ENCODE measurements at regions not wholly inside any gene's neighbourhood (a gene's known extent, or its start where the extent isn't known, plus 50 kb on each side); places are given as distances from the start of the nearest gene placed in this dataset.
"Not testable (repeated sequence)": the region's sequence is repeated elsewhere in the genome, so short reads cannot be mapped to it uniquely, and the experiment has no call there.

DNA sequence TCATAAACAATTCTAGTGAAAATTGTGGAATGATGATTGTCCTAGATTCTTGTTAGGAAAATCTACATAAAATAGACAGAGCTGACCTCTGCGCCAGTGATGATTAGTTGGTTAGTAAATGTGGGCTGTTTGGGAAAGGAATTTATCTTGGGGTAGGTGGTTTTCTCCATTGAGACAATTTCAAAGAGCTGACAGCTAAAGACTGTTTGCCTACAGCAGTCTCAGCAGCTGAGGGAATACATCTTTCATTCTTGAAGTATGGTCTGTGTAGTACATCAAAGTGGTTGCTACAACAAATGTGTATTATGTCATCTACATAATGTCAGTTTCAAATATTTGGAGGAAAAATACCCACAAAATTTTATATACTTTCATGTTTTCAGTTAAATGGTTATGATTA is 117.2 kb upstream of the TRPC4 start:
- FAIRE-seq = no peak
- no peak for DNase-seq (ENCODE audit: insufficient read length, low spot score)
- no peak for TF ChIP-seq TAF1 (IDR thresholded peaks at IDR 0.05; ENCODE audit: low read depth, low read length)
- no peak for TF ChIP-seq PAX5 (IDR thresholded peaks at IDR 0.05; ENCODE audit: insufficient read depth, low read length, severe bottlenecking)
- no peak for TF ChIP-seq POLR2A (IDR thresholded peaks at IDR 0.05; ENCODE audit: low read depth, low read length)
- no peak for TF ChIP-seq POU2F2 (IDR thresholded peaks at IDR 0.05; ENCODE audit: low read depth, low read length)
- no peak for TF ChIP-seq SPI1 (IDR thresholded peaks at IDR 0.05; ENCODE audit: low read depth, low read length)
- no peak for TF ChIP-seq POLR2AphosphoS5 (IDR thresholded peaks at IDR 0.05; ENCODE audit: low read depth, low read length)

DNA sequence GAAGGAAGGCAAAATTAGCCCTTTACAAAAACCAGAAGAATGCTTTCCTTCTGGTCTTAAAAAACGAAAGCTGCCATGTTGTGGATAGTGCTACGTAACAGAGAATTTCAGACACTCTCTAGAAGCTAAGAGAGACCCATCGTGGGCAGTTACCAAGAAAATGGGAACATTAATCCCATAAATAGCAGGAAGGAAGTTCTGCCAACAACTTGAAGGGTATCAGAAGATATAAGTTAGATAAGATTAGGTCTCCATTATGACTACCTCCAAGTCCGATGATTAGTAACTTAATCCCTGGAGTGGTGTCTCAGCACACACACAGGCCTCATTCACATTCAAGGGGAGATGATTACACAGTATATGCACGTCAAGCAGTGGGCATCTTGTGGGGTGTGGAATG is 115.7 kb upstream of the TRPC4 start:
- DNase-seq (ENCODE audit: insufficient read length, low spot score) (no peak), FAIRE-seq (no peak)
- no peak for TF ChIP-seq POU2F2 (IDR thresholded peaks at IDR 0.05; ENCODE audit: low read depth, low read length)
- no peak for TF ChIP-seq PAX5 (IDR thresholded peaks at IDR 0.05; ENCODE audit: insufficient read depth, low read length, severe bottlenecking)
- no peak for TF ChIP-seq TAF1 (IDR thresholded peaks at IDR 0.05; ENCODE audit: low read depth, low read length)
- TF ChIP-seq POLR2A (IDR thresholded peaks at IDR 0.05; ENCODE audit: low read depth, low read length) = no peak
- TF ChIP-seq POLR2AphosphoS5 (IDR thresholded peaks at IDR 0.05; ENCODE audit: low read depth, low read length) = no peak
- TF ChIP-seq SPI1 (IDR thresholded peaks at IDR 0.05; ENCODE audit: low read depth, low read length) = no peak

DNA sequence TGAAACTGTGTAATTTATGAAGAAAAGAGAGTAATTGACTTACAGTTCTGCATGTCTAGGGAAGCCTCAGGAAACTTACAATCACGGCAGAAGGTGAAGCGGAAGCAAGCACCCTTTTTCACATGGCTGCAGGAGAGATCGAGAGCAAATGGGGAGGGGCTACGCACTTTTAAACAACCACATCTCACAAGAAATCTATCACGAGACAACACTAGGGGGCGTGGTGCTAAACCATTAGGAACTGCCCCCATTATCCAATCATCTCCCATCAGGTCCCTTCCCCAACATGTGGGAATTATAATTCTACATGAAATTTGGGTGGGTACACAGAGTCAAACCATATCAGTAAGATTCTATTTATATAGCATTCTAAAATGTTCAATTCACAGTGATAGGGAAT is 114.8 kb upstream of the TRPC4 start:
- DNase-seq (ENCODE audit: insufficient read length, low spot score) (no peak), FAIRE-seq (no peak)
- TF ChIP-seq POU2F2 (IDR thresholded peaks at IDR 0.05; ENCODE audit: low read depth, low read length) = no peak
- TF ChIP-seq POLR2A (IDR thresholded peaks at IDR 0.05; ENCODE audit: low read depth, low read length) = no peak

DNA sequence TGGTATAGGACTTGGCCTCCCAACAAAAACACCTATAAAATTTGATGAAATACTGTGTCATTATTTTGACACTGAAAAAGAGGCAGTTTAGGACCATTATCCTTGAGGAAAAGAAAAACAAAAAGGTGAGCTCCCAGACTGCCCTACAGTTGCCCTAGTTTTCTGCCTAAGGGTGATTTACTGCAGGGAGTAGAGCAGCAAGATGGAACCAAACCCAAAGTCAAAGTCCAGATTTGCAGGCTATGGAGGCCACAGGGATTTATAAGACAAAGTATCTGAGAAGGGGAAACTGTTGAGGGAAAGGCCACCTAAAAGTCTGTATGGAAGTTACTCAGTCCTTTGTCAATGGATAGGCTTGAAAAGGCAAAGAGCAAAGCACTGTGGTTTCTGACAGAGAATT is 112.4 kb upstream of the TRPC4 start:
- TF ChIP-seq POU2F2 (IDR thresholded peaks at IDR 0.05; ENCODE audit: low read depth, low read length) (no peak), POLR2A (IDR thresholded peaks at IDR 0.05; ENCODE audit: low read depth, low read length) (no peak), TAF1 (IDR thresholded peaks at IDR 0.05; ENCODE audit: low read depth, low read length) (no peak), POLR2AphosphoS5 (IDR thresholded peaks at IDR 0.05; ENCODE audit: low read depth, low read length) (no peak), PAX5 (IDR thresholded peaks at IDR 0.05; ENCODE audit: insufficient read depth, low read length, severe bottlenecking) (no peak), SPI1 (IDR thresholded peaks at IDR 0.05; ENCODE audit: low read depth, low read length) (no peak)
- FAIRE-seq (no peak), DNase-seq (ENCODE audit: insufficient read length, low spot score) (no peak)

DNA sequence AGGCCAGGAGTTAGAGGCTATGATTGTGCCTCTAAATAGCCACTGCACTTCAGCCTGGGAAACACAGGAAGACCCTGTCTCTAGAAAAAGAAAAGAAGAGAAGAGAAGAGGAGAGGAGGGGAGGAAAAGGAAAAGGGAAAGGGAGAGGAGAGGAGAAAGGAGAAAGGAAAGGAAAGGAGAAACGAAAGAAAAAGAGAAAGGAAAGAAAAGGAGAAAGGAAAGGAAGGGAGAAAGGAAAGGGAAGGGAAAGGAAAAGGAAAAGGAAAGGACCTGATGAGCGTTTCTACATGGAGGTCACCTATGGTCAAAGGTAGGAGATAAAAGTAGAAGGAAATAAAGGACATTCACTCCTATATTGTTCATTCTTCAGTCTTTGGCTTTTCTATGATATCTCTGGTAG is 109.1 kb upstream of the TRPC4 start:
- TF ChIP-seq POLR2AphosphoS5 (IDR thresholded peaks at IDR 0.05; ENCODE audit: low read depth, low read length) = no peak
- TF ChIP-seq TAF1 (IDR thresholded peaks at IDR 0.05; ENCODE audit: low read depth, low read length) = no peak
- no peak for TF ChIP-seq SPI1 (IDR thresholded peaks at IDR 0.05; ENCODE audit: low read depth, low read length)
- no peak for TF ChIP-seq PAX5 (IDR thresholded peaks at IDR 0.05; ENCODE audit: insufficient read depth, low read length, severe bottlenecking)
- TF ChIP-seq POU2F2 (IDR thresholded peaks at IDR 0.05; ENCODE audit: low read depth, low read length) = no peak
- TF ChIP-seq POLR2A (IDR thresholded peaks at IDR 0.05; ENCODE audit: low read depth, low read length) = no peak
- no peak for FAIRE-seq
- no peak for DNase-seq (ENCODE audit: insufficient read length, low spot score)

DNA sequence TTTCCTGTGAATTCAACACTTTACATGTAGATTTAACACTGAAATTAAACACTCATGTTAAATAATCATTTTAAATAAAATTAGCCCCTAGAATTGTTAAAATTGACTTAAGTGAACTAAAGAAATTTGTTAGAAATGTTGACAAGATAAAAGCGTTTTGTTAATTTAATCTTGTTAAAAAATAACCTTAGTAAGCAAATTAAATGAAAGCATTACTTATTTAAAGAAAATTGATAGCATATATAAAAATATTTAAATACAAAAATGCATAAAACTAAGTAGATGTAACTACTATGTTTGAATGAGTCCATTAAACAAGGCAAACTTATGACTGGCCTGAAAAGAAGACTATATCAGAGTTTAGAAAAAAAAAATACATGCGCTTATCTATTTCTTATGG is 99.0 kb upstream of the TRPC4 start:
- FAIRE-seq = no peak
- TF ChIP-seq POU2F2 (IDR thresholded peaks at IDR 0.05; ENCODE audit: low read depth, low read length) (no peak), SPI1 (IDR thresholded peaks at IDR 0.05; ENCODE audit: low read depth, low read length) (no peak)

DNA sequence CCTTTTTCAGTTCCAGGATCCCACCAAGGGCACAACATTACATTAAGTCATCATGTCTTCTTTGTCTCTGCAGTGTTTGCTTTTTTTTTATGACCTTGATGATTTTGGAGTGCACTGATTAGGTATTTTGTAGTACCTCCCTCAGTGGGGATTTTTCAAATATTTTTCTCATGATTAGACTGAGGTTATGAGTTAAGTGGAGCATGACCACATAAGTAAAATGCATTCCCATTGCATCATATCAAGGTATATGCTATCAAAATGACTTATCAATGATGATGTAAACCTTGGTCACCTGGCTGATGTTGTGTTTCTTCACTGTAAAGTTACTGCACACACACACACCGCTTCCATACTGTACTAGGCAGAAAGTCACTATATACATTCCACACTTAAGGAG is 96.7 kb upstream of the TRPC4 start:
- no peak for FAIRE-seq
- DNase-seq (ENCODE audit: insufficient read length, low spot score) = no peak
- TF ChIP-seq POLR2A (IDR thresholded peaks at IDR 0.05; ENCODE audit: low read depth, low read length) (no peak), POU2F2 (IDR thresholded peaks at IDR 0.05; ENCODE audit: low read depth, low read length) (no peak), PAX5 (IDR thresholded peaks at IDR 0.05; ENCODE audit: insufficient read depth, low read length, severe bottlenecking) (no peak), SPI1 (IDR thresholded peaks at IDR 0.05; ENCODE audit: low read depth, low read length) (no peak), TAF1 (IDR thresholded peaks at IDR 0.05; ENCODE audit: low read depth, low read length) (no peak), POLR2AphosphoS5 (IDR thresholded peaks at IDR 0.05; ENCODE audit: low read depth, low read length) (no peak)

More for the DNA sequence above, 99.0 kb upstream of the TRPC4 start:
- DNase-seq (ENCODE audit: insufficient read length, low spot score) = no peak

DNA sequence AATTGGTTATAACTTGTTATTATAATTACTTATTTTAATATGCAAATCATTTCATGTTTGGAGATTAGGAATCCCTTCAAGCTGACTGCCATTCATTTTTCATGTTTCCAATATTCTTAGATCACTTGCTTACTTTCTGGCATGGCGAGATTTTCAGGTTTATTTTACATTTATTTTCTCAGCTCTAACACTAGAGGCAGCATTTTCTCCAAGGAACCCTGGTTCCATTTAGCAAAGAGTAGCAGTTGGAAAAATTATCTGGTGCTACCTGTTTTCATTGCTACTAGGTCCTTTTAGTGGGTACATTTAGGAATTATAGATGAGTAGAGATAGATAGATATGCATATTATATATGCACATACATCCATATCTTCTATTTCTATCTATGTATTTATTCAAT is 90.9 kb upstream of the TRPC4 start:
- TF ChIP-seq PAX5 (IDR thresholded peaks at IDR 0.05; ENCODE audit: insufficient read depth, low read length, severe bottlenecking) = no peak
- TF ChIP-seq POLR2A (IDR thresholded peaks at IDR 0.05; ENCODE audit: low read depth, low read length) = no peak
- no peak for TF ChIP-seq SPI1 (IDR thresholded peaks at IDR 0.05; ENCODE audit: low read depth, low read length)
- no peak for TF ChIP-seq TAF1 (IDR thresholded peaks at IDR 0.05; ENCODE audit: low read depth, low read length)
- FAIRE-seq (no peak), DNase-seq (ENCODE audit: insufficient read length, low spot score) (no peak)

DNA sequence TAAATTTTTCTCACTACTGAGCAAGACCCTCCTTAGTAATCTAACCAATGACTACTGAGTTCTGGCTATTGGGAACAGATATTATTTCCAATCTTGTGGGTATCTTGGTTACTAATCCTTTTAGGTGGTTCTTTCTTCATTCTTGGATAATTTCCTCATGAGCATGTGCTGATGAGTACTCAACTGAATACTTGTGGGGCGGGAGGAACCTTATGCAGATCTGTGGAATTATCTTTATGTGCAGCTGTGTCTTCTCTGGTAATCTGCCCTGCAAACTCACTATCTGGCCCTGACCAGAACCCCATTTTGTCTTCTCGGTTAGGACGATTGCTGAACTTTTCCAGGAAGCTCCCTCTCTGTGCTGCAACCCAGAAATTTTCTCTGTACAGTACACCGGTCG is 89.7 kb upstream of the TRPC4 start:
- TF ChIP-seq SPI1 (IDR thresholded peaks at IDR 0.05; ENCODE audit: low read depth, low read length) (no peak), POLR2A (IDR thresholded peaks at IDR 0.05; ENCODE audit: low read depth, low read length) (no peak), PAX5 (IDR thresholded peaks at IDR 0.05; ENCODE audit: insufficient read depth, low read length, severe bottlenecking) (no peak), POLR2AphosphoS5 (IDR thresholded peaks at IDR 0.05; ENCODE audit: low read depth, low read length) (no peak), TAF1 (IDR thresholded peaks at IDR 0.05; ENCODE audit: low read depth, low read length) (no peak), POU2F2 (IDR thresholded peaks at IDR 0.05; ENCODE audit: low read depth, low read length) (no peak)
- FAIRE-seq = no peak
- DNase-seq (ENCODE audit: insufficient read length, low spot score) = no peak

DNA sequence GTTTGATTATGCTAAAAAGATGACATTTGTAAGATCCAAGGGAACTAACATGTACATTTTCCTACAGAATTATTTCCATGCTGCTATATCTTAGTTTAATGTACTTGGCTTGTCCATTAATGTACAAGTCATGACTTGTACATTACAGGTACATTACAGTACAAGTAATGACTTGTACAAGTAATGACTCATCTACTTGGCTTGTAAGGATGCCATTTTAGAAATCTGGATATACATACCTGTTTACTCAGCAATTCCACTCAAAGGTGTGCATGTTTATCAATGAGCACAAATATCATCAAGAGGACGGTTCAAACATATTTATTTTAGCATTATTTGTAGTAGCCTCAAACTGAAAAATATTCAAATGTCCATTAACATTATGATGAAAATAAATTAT is 87.0 kb upstream of the TRPC4 start:
- DNase-seq (ENCODE audit: insufficient read length, low spot score) (no peak), FAIRE-seq (no peak)
- TF ChIP-seq SPI1 (IDR thresholded peaks at IDR 0.05; ENCODE audit: low read depth, low read length) (no peak), POLR2A (IDR thresholded peaks at IDR 0.05; ENCODE audit: low read depth, low read length) (no peak), POLR2AphosphoS5 (IDR thresholded peaks at IDR 0.05; ENCODE audit: low read depth, low read length) (no peak), TAF1 (IDR thresholded peaks at IDR 0.05; ENCODE audit: low read depth, low read length) (no peak)

DNA sequence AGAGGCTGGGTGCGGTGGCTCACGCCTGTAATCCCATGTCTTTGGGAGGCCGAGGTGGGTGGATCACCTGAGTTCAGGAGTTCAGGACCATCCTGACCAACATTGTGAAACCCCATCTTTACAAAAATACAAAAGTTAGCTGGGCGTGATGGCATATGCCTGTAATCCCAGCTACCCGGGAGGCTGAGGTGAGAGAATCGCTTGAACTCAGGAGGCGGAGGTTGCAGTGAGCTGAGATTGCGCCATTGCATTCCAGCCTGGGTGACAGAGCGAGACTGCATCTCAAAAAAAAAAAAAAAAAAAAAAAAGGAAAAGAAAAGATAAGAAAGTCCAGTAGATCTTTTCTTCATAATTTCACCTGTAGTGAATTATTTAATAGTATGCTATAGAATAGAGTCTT is 85.0 kb upstream of the TRPC4 start:
- not testable (repeated sequence) for FAIRE-seq; DNase-seq (ENCODE audit: insufficient read length, low spot score)
